Dedifferentiated amniotic fluid mesenchymal stem cell (primary cell): ENCODE measurements at regions not wholly inside any gene's neighbourhood (a gene's known extent, or its start where the extent isn't known, plus 50 kb on each side); places are given as distances from the start of the nearest gene placed in this dataset.
"Not testable (repeated sequence)": the region's sequence is repeated elsewhere in the genome, so short reads cannot be mapped to it uniquely, and the experiment has no call there.

ENCODE experiments used
- DNase-seq: peaks from one replicate; pipeline ENCODE4 v3.0.0-alpha.2; 2016; ENCODE audit errors: extremely low spot score

DNA sequence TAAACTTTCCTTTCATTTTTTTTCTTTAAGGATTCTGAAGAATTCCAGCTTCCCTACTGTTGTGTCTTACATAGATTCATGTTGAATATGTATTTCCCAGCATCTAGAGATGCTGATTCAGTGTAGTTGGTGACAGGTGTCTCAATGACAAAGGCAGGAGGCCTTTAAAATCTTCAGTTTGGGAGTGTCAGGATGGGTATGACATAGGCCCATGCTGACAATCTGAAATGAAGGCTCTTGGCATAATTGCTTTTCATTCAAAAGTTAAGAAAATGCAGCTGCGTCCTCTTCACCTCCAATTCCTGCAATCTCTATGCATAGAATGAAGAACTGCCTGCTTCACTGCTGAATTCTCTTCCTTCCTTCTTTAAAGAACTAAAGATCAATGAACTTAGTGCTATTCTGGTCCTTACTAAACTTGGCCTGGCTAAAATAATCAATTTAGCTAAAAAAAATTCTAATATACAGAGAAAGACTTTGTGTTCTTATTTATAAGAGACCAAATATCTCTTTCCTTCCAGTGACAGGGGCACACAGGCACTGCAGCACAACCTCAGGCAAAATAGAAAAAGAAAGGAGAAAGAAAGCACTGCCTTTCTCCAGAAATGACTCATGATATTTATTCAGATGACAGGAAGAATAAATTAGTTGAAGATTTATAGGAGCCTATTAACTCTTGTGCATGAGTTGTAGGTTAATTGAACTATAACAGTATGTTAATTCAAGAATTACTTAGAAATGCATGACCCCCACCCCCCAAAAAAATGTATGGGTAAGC is 152.6 kb upstream of the GBE1 start:
- no peak for DNase-seq

DNA sequence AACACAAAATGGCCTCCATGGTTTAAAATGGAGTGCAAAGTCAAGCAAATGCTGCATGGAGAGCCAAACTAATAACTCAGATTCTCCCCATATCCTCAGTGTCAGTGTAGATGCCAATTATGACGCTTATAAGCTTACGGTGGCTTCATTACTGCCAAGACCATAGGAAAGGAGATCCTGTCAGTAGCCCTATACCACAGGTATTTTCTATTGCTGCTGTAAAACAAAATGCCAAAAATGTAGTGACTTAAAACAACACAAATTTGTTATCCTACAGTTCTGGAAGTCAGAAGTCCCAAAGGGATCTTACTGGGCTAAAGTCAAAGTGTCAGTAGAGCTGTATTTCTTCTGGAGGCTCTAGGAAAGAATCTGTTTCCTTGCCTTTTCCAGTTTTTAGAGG is 149.8 kb upstream of the GBE1 start:
- DNase-seq: no peak

DNA sequence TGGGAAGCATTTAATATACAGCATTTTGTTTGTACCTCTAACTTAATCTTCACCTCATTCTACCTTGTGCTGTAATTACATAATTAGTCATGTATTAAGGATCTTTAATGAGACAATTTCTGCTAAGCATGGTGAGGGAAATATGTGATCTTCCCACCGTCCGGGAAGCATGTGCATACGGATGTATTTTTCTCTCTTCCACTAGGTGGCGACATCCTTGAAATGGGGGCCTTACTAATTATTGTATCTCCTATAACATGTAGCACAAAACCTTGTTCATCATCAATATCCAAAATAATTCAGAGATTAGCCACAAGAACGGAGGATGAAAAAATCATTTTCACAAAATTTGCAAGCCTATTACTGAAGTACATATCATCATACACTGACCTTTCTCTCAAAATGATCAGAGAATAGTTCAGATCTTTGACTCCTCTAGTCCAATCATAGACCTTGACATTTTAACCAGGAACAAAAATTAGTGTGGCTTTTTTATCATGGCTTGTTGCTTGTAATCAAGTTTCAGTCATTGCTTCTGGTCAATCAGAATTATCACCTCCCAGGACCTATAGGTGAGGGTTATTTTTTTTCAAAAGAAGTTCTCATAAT is 148.9 kb upstream of the GBE1 start:
- DNase-seq: no peak

DNA sequence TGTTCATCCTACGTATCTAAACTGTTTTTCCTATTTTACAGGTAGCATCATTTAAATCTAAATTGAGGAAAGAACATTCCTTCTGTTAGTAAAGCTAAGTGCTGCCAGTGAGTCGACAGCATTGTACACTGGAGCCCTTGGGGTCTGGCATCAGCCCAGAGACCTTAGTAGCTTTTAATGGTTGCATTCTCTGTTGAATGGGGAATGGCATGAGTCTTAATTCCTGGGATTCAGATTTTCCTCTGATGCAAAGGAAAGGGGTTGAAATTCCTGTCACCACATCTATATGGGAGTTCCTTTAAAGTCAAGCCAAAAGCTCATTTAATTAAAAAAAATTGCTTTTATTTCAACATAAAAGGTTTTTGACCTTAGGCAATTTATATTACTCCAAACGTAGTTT is 148.4 kb upstream of the GBE1 start:
- DNase-seq: no peak

DNA sequence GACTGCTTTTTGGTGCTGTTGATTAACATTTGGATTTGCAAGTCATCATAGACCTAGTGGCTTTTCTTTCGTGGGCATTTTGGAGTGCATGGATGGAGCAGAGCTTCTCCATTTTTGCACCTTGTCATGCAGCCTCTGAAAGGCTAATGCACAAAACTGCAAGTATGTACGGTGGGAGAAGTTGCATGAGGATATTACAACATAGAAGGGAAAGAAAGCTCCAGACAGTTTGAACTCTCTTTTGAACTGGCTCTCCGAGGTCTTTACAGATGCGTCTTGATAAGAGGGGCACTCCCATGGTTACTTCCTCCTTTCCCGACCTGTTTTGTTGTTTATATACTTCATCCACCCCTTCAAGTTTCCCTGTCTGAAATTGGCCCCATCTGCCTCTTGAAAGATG is 147.1 kb upstream of the GBE1 start:
- no peak for DNase-seq

DNA sequence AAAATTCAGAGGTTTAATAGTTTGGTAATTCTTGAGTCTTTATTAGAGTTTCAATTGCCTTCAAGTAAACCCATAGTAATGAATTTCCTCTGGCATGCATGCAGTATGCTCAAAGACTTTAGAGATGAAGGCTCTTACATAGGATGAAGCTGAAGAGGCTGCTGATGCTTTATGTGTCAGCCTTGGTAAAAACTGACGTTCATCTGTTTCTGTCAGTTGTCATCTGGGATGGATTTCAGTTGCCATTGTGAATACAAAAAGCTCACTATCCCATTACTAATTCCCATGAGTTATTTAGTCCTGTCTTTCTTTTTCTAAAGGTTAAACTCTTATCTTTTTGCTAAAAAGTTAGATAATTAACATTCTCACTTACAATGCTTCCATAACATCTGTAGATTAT is 136.9 kb upstream of the GBE1 start:
- no peak for DNase-seq

DNA sequence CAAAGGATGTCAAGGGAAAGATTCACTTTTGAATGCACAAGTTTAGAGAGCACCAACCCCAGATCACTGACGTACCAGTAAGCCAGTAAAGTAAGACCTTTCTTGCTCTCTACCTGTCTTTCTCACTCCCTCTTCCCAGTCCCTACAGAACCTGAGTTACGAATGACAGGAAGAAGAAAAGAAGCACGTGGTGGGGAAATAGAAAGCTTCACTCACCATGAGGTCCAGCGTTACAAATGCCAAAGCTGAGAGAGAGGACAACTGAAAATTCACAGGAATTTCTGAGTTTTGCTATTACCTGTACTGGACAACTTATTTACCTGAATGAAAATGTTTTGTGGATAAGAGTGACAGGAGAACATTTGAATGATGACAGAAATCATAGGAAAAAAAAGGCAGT is 133.2 kb upstream of the GBE1 start:
- no peak for DNase-seq

DNA sequence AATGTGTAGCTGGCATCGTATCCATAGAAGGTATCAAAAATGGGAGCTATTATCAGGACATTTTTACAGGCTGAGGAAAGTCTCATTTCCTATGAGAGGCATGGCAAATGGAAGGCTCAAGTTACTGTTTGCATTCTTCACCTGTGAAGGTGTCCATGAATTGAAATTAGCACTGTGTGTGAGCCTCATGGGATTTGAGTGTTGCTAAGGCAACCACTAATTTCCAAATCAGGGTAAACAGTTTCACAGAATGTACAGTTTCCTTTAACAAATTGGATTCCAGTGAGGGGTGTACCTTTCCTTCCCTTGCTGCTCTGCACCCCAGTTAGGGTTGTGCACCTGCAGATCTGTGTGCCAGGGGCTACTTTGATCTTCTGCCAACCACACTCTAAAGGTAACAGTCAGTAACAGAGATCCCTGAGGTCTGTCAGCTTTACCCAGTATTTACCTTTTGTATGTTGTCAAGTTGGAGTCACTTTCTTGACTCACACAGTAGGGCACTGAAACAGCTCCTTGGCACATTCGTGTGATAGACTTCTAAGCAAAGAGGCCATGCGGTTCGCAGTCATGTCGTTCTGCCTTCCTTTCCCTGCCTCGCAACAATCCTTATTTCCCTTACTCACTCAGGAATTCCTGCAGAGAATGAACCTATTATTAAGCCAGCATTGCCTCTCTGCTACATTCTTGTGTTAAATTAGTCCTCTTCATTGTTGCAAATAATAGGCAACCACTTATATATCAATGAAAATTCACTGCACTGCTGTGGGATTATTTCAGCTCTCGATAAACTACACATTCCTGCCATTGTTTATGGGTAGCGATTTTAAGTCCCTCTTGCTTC is 129.8 kb upstream of the GBE1 start:
- no peak for DNase-seq

DNA sequence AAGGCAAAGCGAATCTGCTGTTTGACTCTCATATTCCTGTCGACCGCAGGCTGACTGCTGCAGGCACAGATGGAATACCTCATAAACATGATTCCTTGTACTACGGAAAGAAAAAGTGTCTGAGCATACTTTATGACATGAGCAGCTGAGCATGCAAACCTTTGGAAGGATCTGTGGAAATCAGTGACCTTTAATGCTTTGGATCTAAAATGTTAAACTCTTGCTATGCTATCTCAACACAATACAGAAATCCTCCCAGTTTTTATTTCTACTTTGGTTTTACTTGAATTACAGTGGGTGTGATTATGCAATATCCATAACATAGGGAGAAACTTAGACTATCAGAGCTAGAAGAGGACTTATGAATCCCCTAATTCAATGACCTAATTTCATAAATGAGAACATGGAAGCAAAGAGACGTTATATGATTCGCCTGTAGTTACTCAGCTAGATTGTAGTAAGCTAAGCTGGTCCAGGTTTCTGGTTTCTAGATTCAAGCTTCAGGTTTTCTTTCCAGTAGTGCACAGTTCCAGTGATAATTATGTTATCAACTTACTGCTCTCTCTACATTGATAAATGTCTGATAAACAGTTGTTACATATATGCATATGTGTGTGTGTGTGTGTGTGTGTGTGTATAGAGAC is 127.6 kb upstream of the GBE1 start:
- no peak for DNase-seq

DNA sequence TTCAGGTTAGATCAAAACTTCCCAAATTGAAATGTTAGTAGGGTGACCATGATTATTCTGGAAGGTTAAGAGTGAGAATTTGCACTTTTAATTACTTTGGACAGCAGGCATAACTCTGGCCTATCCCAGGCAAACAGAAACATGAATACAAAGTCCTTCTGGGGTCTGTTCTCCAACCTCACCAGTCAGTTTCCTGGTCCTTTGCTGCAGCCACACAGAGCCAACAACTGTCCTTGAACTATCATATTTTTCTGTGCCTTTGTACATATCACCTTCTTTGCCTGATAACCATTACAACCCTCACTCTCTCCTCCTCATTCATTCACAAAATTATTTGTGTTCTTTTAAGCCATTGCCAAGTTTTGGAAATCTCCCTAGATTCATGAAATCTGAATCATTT is 126.0 kb upstream of the GBE1 start:
- no peak for DNase-seq

DNA sequence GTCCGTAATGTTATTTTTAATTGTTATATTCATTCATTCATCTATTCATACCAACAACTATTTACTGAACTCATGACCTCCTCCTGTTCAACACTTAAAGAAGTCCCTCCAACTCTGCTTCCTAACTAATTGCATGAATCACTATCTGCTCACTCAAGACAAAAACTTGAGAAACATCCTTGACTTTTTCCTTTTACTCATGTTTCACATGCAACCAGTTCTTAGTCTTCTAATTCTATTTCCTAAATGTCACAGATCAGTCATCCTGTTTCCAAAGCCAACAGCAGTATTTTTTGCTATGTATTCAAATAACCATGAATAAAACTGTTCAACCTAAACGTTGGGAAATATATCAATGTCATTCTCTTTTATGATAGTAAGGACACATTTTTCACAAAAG is 124.6 kb upstream of the GBE1 start:
- no peak for DNase-seq

DNA sequence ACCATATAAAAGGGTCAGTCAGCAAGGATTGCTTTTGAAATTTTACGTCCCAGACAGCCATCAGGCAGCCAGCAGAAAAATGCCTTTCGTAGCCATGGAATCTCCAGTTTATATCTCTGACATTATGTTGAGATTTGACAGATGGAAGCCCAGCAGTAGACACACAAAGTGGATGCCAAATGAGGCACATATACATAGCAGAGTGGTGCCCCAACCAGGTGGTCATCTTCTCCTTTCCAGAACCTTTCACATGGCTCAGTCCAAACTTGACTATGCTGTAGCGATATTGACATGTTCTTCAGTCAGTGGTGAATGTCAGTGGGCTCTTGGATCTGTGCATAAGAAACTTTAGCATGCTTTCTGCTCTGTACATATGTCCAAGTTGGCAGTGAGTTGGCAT is 123.3 kb upstream of the GBE1 start:
- no peak for DNase-seq

DNA sequence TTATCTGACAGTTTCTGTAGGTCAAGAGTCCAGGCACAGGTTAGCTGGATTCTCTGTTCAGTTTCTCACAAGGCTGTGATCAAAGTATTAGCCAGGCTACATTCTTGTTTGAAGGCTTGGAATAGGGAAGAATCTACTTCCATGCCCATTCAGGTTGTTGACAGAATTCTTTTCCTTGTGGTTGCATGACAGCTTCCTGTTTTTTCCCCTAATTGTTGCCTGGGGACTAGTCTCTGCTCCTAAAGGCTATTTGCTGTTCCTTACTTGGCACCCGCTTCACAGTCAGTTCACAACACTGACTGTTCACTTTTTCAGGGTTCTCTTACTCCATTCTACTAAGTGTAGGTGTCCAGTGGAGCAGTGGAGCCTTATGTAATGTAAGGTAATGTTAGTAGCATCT is 115.4 kb upstream of the GBE1 start:
- no peak for DNase-seq

DNA sequence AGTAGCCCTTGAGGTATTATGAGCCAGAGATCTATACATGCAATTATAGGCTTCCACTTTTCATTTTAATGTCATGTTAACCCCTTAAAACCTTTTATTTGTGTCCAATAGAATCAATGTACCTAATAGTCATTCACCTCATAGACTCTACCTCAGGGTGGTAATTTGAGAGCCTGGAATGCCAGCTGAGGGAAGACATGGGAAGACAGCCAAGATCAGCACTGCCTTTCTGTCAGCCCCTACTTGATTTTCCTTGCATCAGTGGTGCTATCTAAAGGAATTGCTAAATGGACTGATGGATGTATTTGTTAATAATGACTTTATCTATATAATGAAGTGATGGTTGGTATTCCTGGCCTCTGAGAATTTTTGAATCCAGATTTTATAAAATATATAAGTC is 113.3 kb upstream of the GBE1 start:
- no peak for DNase-seq

DNA sequence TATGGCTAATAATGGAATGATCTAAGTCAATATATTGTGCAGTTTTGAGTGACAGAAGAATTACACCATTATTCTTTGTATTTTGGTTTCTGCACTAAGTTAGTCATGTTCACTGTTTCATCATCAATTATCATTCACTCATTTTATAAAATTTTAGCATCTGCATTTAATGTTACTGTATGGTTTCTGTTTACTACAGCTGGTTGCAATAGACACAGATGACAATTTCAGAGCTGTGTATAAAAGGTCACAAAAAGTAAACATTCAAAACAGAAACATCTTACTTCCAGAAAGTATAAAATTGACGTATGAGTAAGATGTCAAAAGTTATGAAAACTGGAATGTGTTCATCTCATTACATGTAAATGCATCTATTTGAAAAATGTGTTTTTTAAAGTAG is 111.1 kb upstream of the GBE1 start:
- DNase-seq: peak; percentile 42

DNA sequence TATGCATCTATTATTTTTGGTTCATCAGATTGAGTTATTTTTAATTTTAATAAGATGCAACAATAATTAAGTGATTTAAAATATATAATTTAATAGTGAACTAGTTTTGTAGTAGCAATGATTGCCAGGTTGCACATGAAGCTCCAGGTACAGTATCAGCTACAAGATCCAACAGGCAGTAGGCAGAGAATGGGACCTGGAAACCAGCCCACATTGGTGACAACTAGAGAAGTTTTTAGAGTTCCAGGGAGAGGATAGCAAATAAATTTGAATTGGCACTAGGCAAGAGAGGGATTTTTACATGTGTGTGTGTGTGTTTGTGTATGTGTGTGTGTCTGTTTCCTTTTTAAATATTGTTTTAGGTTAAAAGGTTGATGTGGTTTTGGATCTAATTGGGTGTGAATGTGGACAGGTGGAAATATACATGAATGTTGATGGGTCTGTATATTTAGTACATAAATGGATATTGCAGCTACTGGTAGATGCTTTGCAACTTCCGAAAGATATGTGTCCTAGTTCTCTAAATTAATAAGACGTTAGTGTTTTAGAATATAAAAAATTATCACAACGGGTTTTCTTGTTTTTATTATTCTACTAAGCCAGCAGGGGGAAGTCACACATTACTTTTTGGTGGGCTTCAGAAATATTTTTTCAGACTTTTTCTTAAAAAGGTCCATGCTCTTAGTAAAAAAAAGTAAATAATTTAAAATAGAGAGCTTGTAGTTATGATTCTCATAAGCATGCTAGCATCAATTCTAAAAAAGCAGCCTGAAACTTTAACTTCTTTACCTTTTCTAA is 110.1 kb upstream of the GBE1 start:
- no peak for DNase-seq

DNA sequence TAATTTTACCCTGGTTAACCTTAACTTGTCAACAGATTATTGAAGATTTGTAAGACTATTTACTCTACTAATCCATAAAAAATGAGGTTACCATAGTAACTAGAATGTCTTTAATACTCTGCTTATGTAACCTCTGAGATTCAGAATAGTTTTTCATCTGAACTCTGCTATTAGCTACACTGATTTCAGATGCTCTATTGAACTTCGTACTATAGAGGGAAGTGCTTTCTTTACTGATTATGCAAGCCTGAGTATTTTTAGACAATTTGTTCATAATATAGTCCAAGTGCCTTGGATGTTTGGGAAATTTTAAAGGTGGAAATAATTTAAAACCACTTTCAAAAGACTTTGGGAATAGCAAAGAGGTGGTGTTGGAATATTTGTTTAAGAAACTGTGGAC is 107.9 kb upstream of the GBE1 start:
- DNase-seq: no peak

DNA sequence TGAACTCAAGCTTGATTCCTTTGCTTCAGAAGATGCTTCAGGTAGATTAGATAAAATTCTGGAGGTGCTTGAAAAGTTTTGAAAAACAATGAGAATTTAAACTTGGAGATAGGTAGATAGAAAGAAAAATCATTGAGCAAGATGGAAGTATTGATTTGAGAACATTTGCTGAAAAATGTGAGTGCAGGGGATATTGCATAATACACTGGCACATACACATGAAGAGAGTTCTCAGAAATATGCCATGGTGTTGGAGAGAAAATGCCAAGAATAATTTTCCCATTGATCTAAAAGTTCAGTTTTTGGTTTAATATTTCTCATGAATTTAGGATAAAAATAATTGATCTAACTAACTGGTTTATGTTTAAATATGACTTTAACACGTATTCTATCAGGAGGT is 107.2 kb upstream of the GBE1 start:
- no peak for DNase-seq

DNA sequence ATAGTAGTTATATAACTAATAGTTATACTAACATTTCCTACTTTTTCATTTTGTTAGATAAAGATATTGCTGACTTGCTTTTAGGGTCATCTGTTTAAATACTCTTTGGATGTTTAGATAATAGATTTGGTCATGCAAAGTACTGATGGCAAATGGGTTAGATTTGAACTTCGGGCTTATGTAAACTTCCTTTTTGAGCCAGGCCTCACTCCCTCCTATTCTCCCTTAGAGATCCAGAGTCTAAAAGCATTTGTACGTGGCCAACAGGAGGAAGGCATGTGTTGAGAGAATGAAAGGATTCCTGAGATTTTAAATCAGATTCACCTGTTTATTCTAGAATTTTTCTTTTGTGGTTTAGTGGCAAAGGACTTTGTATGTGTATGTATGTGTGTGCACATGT is 106.4 kb upstream of the GBE1 start:
- DNase-seq: no peak

DNA sequence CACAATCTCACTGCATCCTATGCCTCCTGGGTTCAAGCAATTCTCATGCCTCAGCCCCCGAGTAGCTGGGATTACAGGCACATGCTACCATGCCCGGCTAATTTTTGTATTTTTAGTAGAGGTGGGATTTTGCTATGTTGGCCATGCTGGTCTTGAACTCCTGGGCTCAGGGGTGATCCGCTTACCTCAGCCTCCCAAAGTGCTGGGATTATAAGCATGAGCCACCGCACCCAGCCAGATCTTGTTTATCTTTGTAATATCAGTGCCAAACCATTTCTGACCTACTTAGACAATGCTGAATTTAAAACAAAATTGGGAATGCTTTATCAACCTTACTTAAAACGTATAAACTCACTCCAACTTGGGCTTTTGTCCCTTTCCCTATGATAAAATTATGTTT is 103.7 kb upstream of the GBE1 start:
- DNase-seq: not testable (repeated sequence)

DNA sequence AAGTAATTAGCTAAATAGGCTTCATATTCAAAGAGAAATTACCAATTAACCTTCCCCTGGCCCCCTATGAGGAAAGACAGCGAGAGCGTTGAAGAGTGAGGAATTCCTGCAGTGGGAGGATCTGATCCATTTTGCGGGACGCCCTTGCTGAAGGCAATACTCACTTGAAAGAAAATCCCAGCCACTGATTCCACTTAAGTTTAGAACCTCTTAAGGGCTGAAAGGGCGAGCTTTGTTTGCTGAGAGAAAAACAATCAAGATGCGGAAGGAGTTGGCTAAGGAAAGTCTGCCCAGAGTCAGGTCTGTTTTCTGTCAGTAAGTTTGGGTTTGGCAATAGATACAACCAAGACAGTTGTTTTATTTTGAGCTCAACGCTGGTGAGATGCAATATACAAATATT is 102.8 kb upstream of the GBE1 start:
- no peak for DNase-seq

DNA sequence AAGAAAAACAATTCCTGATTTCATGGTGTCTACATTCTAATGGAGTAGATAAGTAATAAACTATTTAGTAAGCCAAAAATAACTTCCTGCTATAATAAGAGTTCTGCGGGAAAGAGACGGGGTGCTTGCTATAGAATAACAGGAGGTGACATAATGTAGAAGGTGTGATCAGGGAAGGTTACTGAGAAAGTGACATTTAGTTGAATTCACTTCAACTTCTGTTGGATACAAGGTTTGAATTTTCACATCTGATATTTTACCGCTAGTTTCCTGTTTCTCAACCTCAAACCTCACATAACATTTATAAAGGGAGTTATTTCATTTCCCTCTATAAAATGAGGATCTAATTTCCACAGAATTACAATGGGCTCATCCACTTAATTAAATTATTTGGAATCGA is 102.3 kb upstream of the GBE1 start:
- DNase-seq: no peak
